ENCODE measurements at regions not wholly inside any gene's neighbourhood (a gene's known extent, or its start where the extent isn't known, plus 50 kb on each side); places are given as distances from the start of the nearest gene placed in this dataset.

DNA sequence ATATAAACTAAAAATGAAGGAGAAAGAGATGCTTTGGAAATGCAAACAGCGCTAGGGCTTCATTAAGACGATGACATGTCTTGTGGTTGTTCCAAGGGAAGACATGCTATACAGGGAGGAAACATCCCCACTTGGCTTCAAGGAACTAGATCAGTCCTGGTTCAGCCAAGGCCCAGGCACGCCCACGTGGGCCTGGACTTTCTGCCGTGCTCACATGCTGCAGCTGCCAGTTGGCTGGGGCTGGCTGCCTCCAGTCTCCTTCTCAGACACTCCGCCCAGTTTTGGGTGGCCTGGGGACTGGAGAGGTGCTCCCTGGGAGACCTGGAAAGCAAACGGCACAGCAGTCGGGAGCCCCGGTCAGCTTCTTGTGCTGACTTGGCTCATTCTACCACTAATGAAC, 109.6 kb downstream of the GLI2 start:
- Mint-ChIP-seq H3K4me1 (no peaks in the 10 kb centered on the region), H3K9me3 (no peaks in the 10 kb centered on the region)

GRCh38 chr2:120846406-120847095, 110.9 kb downstream of the GLI2 start:
- intact Hi-C loops (cut with micrococcal nuclease): no loop called here
- Mint-ChIP-seq H3K36me3 (ENCODE audit: low read depth) (no peaks in the 10 kb centered on the region), H3K27ac (no peak overlapping the region), H3K27me3 (peaks cover 1% of the 10 kb centered on the region), H3K4me1 (no peaks in the 10 kb centered on the region), H3K9me3 (no peaks in the 10 kb centered on the region), H3K4me3 (no peak overlapping the region)
- DNase-seq: no peak

More for the DNA sequence above, 109.6 kb downstream of the GLI2 start:
- H3K27me3 Mint-ChIP-seq: peaks cover 2% of the 10 kb centered on the region
- DNase-seq: no peak
- no peak overlapping the region for H3K4me3 Mint-ChIP-seq
- intact Hi-C loops (cut with micrococcal nuclease): no loop called here
- H3K36me3 Mint-ChIP-seq (ENCODE audit: low read depth): no peaks in the 10 kb centered on the region
- no peak overlapping the region for H3K27ac Mint-ChIP-seq

DNA sequence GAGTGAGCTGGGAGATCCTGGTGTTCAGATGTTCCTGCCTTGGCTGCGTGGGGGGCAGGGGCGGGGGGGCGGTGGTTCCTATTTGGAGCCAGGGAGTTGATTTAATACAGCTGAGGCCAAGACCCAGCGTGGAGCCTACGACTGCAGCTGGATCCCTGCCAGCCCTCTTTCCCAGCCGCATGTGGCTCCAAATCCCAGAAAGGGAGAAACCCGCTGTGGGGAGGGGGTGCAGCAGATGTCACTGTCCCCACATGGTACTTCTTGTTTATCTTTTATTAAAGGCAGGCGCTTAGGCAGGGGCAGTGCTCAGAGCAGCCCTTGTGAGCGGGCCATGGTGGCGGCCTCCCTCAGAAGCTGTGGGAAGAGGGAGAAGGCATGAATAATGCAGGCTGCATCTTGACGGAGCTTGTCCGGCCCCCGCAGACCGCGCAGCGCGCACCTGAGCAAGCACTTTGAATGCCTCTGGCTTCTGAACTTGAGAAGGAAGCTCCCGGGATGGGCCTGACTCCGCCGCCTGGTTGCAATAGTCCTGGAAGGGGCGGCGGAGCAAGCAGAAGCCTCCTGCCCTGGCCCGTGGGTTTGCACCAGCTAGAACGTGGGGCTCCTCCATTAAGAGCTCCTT, 112.1 kb downstream of the GLI2 start:
- H3K27me3 Mint-ChIP-seq: no peaks in the 10 kb centered on the region
- H3K4me1 Mint-ChIP-seq: no peaks in the 10 kb centered on the region
- H3K36me3 Mint-ChIP-seq (ENCODE audit: low read depth): no peaks in the 10 kb centered on the region
- no peaks in the 10 kb centered on the region for H3K9me3 Mint-ChIP-seq
- no peak overlapping the region for H3K4me3 Mint-ChIP-seq
- H3K27ac Mint-ChIP-seq: no peak overlapping the region
- intact Hi-C loops (cut with micrococcal nuclease): no loop called here
- DNase-seq: no peak

GRCh38 chr2:120849278-120849677, 113.6 kb downstream of the GLI2 start:
- H3K27ac Mint-ChIP-seq: no peak overlapping the region
- H3K27me3 Mint-ChIP-seq: no peaks in the 10 kb centered on the region
- no peaks in the 10 kb centered on the region for H3K4me1 Mint-ChIP-seq
- H3K36me3 Mint-ChIP-seq (ENCODE audit: low read depth): no peaks in the 10 kb centered on the region
- DNase-seq: no peak
- H3K9me3 Mint-ChIP-seq: no peaks in the 10 kb centered on the region
- H3K4me3 Mint-ChIP-seq: no peak overlapping the region
- intact Hi-C loops (cut with micrococcal nuclease): no loop called here

- Mint-ChIP-seq H3K4me1 (no peaks in the 10 kb centered on the region), H3K27me3 (no peaks in the 10 kb centered on the region), H3K27ac (no peak overlapping the region), H3K36me3 (ENCODE audit: low read depth) (no peaks in the 10 kb centered on the region), H3K4me3 (no peak overlapping the region), H3K9me3 (no peaks in the 10 kb centered on the region)
- DNase-seq: no peak
- intact Hi-C loops (cut with micrococcal nuclease): no loop called here
Observed at GRCh38 chr2:120850551-120850950, 114.9 kb downstream of the GLI2 start.

GRCh38 chr2:120851116-120851773, 115.6 kb downstream of the GLI2 start:
- Mint-ChIP-seq H3K9me3 (no peaks in the 10 kb centered on the region), H3K36me3 (ENCODE audit: low read depth) (no peaks in the 10 kb centered on the region), H3K27me3 (no peaks in the 10 kb centered on the region), H3K27ac (no peak overlapping the region), H3K4me1 (no peaks in the 10 kb centered on the region), H3K4me3 (no peak overlapping the region)
- no peak for DNase-seq
- intact Hi-C loops (cut with micrococcal nuclease): no loop called here

DNA sequence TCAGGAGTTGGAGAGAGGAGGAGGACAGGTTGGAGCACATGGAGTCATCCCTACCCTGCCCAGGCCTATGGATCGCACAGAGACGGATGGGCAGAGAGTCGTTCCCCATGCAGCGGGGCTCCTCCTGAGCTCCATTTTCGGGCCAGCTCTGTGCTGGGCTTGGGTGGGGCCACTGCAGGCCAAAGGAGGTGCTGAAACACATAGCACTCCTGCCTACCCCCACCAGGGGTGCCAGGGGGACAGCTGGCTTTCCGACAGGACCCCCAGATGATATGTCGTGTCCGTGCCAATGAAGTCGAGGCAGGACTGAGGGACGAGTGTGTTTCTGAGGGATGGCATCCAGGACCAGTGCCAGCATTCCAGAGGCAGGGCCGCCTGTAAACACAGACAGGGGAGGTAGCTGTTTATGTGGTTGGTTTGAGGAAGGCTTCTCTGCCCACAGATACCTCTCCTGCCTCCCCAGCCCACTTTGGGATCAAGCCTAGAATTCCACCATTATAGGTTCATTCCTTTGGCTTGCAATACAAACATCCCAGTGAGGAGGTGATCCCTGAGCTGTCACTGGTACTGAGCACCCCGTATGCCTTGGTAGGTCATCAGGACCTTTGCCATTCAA, 116.6 kb downstream of the GLI2 start:
- no peak overlapping the region for H3K27ac Mint-ChIP-seq

DNA sequence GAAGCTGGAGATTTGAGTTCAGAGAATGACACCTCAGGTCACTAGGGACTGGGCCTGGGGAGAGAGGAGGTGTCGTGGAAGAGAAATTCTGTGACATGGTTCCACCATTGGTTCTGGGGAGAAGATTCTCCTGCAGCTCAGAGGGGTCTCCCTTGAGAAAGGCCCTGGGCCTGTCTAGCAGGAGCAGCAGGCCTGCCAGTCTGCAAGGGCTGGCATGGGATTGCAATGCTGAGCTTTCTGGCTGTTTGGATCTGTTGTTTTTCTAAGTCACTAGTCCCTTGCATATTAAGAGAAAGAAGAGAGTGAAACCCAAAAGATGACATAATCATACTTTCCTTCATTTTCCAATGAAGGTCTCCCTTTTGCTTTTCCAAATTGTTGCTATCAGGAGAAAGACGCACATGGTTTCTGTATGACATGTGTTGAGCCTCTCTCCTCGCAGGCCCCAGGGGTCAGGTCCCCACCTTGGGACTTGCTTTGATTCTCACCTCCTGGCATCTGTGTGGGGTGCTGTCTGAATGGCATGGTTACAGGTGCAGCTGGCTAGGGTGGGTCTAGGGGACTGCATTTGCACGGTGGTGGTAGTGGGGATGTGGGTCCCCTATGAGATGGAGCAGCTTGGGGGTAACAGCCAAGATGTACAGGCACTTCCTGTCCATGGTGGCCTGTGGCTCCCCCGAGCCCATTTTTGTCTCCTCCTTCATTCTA, 117.8 kb downstream of the GLI2 start:
- Mint-ChIP-seq H3K27me3 (no peaks in the 10 kb centered on the region), H3K36me3 (ENCODE audit: low read depth) (no peaks in the 10 kb centered on the region), H3K27ac (no peak overlapping the region), H3K9me3 (no peaks in the 10 kb centered on the region), H3K4me3 (no peak overlapping the region), H3K4me1 (no peaks in the 10 kb centered on the region)
- intact Hi-C loops (cut with micrococcal nuclease): no loop called here
- DNase-seq: no peak

More for the DNA sequence above, 116.6 kb downstream of the GLI2 start:
- DNase-seq: no peak
- Mint-ChIP-seq H3K27me3 (no peaks in the 10 kb centered on the region), H3K4me1 (no peaks in the 10 kb centered on the region), H3K36me3 (ENCODE audit: low read depth) (no peaks in the 10 kb centered on the region), H3K4me3 (no peak overlapping the region), H3K9me3 (no peaks in the 10 kb centered on the region)
- intact Hi-C loops (cut with micrococcal nuclease): no loop called here

- H3K9me3 Mint-ChIP-seq: no peaks in the 10 kb centered on the region
- intact Hi-C loops (cut with micrococcal nuclease): no loop called here
- H3K27me3 Mint-ChIP-seq: no peaks in the 10 kb centered on the region
- no peak overlapping the region for H3K27ac Mint-ChIP-seq
- no peak for DNase-seq
- no peaks in the 10 kb centered on the region for H3K36me3 Mint-ChIP-seq (ENCODE audit: low read depth)
- H3K4me3 Mint-ChIP-seq: no peak overlapping the region
- no peaks in the 10 kb centered on the region for H3K4me1 Mint-ChIP-seq
Observed at GRCh38 chr2:120854014-120854620, 118.4 kb downstream of the GLI2 start.

DNA sequence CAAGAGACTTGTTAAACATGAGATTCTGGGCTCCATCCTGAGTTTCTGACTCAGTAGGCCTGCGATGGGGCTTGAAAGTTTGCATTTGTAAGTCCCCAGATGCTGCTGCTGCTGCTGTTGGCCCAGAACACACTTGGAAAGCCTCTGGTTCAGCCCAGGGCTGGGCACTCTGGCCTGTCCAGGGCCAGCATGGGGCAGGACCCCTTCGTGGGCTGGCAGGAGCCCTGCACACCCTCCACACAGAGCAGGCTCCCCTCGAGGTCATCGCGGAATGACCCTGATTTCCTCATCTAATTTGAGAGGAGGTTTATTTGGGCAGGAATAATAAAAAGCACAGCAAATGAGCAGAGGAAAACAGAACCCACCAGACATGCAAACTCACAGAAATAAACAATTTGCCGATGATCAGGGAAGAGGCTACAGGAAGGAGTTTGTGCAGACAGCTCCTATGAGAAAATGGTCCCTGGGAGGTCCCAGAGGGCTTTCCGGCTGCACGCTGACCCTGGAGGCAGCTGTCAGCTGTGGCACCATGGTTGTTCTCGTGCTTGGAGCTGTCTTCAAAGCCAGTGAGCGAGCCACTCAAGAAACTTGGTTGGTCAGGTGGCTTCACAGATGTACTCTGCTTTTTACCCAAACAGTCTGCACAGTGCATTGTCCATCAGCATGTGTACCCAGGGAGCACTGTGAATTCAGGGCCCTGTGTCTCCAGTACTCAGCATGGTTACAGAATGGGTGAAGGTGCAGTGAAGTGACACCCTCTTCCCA, 119.3 kb downstream of the GLI2 start:
- intact Hi-C loops (cut with micrococcal nuclease): no loop called here
- no peak for DNase-seq
- Mint-ChIP-seq H3K9me3 (no peaks in the 10 kb centered on the region), H3K4me1 (no peaks in the 10 kb centered on the region), H3K36me3 (ENCODE audit: low read depth) (no peaks in the 10 kb centered on the region), H3K27me3 (no peaks in the 10 kb centered on the region), H3K27ac (no peak overlapping the region), H3K4me3 (no peak overlapping the region)

DNA sequence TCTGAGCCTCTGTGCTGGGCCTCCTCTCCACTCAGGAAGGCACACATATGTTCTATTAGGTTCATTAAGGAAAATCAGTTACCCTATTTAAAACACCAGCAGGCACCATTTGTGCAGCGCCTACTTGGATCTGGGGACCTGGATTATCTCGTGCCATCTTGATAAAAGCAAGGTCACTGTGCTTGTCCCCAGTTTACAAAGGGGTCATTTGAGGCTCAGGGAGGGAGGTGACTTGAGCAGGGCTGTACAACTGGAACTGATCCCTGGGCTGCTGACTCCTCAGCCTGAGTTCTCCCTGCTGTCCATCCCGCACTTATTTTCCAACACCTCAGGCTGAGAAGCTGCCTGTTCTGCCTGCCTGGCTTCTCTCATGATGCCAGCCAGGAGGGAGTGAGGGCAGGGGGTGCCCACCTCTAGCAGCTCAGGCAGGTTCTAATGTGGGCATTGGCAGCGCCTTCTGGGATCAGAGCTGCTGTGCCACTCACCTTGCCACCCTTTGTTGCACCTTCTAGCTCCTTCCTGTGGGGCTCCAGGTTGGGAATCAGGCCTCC, 120.3 kb downstream of the GLI2 start:
- intact Hi-C loops (cut with micrococcal nuclease): no loop called here
- H3K27me3 Mint-ChIP-seq: no peaks in the 10 kb centered on the region
- H3K36me3 Mint-ChIP-seq (ENCODE audit: low read depth): no peaks in the 10 kb centered on the region
- DNase-seq: no peak
- H3K4me1 Mint-ChIP-seq: no peaks in the 10 kb centered on the region
- no peak overlapping the region for H3K27ac Mint-ChIP-seq
- no peak overlapping the region for H3K4me3 Mint-ChIP-seq
- H3K9me3 Mint-ChIP-seq: no peaks in the 10 kb centered on the region

- no peak for DNase-seq
- no peak overlapping the region for H3K4me3 Mint-ChIP-seq
- intact Hi-C loops (cut with micrococcal nuclease): no loop called here
- H3K9me3 Mint-ChIP-seq: no peaks in the 10 kb centered on the region
- H3K36me3 Mint-ChIP-seq (ENCODE audit: low read depth): no peaks in the 10 kb centered on the region
- no peaks in the 10 kb centered on the region for H3K27me3 Mint-ChIP-seq
- H3K4me1 Mint-ChIP-seq: no peaks in the 10 kb centered on the region
- no peak overlapping the region for H3K27ac Mint-ChIP-seq
Observed at GRCh38 chr2:120856421-120856862, 120.8 kb downstream of the GLI2 start.

DNA sequence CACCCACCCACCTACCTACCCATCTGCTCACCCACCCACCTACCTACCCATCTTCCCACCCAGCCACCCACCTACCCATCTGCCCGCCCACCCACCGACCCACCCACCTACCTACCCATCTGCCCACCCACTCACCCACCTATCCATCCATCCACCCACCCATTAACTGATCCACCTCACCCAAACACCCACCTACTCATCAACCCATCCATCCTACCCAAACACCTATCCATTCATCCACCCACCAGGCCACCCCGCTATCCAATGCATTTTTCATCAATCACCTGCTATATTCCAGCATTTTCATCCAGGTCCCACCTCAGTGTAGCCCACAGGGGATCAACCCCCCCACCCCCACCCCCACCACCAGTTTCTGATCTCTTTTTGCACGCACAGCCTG, 121.8 kb downstream of the GLI2 start:
- intact Hi-C loops (cut with micrococcal nuclease): no loop called here
- no peaks in the 10 kb centered on the region for H3K36me3 Mint-ChIP-seq (ENCODE audit: low read depth)
- H3K4me1 Mint-ChIP-seq: no peaks in the 10 kb centered on the region
- no peaks in the 10 kb centered on the region for H3K27me3 Mint-ChIP-seq
- no peaks in the 10 kb centered on the region for H3K9me3 Mint-ChIP-seq
- DNase-seq: no peak
- H3K4me3 Mint-ChIP-seq: no peak overlapping the region
- H3K27ac Mint-ChIP-seq: no peak overlapping the region

Data from activated CD4-positive, alpha-beta T cell treated with anti-CD3 and anti-CD28 coated beads, Interleukin-2, amount 10 ng/mL, durations not matched to agents 24 days and 14 days (primary cell).